Fibroblast of villous mesenchyme (primary cell): ENCODE measurements at regions not wholly inside any gene's neighbourhood (a gene's known extent, or its start where the extent isn't known, plus 50 kb on each side); places are given as distances from the start of the nearest gene placed in this dataset.

Experiments
- DNase-seq: peaks from one replicate; pipeline ENCODE4 v3.0.0-alpha.2; 2010; ENCODE audit warnings: low read depth
- H3K4me3 ChIP-seq: 2 replicates; pipeline ENCODE4 v1.5.1; 2011; ENCODE audit warnings: low read depth, mild to moderate bottlenecking, low read length
- CTCF ChIP-seq: IDR thresholded peaks from 2 replicates; pipeline ENCODE4 v1.5.1; 2012; ENCODE audit warnings: low read depth, mild to moderate bottlenecking, low read length; ENCODE audit not compliant: insufficient read depth

DNA sequence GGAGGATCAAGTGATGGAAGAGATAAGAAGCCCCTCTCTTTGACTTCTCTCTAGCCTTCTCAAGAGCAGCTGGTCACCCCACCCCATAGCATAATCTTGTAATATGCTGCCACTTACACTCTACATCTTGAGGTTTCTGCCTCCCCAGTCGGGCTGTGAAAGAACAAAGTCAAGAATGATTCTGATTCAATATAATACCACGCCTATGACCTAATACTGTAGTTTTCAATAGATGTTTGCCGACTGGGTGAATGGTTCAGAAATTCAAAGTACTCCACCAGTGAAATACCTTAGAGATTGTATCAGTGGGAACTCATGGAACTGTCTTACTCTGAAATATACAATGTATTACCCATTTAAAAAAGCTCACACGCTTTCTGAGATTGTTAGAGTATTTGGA lies 93.0 kb upstream of the ZFHX3 start:
- no peak for TF ChIP-seq CTCF
- no peak overlapping the region for H3K4me3 ChIP-seq
- no peak for DNase-seq

DNA sequence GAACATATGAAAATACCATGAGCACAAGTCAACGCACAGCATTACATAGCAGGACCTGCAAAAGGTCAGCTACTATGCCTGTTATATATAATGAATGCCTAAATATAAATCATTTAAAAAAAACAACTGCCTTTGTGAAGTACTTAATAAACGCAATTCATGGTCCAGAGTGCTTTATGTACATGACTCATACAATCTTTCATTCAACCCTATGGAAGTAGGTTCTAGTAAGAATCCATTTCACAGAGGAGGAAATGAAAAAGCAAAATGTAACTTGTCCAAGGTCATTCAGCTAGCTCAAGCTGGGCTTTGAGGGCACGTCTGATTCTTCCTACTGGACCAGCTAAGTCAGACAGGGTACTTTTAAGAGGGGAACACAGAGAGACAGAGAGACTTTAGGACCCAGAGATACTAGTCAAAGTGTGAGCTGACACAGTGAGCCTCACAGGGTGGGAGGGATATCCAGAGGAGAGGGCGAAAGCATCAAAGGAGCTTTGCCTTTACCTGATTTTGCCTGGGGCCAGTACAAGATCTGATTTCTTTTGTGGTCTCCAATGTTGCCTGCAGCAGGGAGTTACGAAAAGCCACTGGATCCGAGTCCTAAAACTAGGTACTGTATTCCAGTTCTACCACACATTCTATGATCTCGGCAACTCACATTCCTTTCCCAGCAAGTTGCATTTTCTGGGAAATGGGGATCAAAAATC lies 83.4 kb upstream of the ZFHX3 start:
- no peak for DNase-seq
- H3K4me3 ChIP-seq = no peak overlapping the region
- no peak for TF ChIP-seq CTCF

DNA sequence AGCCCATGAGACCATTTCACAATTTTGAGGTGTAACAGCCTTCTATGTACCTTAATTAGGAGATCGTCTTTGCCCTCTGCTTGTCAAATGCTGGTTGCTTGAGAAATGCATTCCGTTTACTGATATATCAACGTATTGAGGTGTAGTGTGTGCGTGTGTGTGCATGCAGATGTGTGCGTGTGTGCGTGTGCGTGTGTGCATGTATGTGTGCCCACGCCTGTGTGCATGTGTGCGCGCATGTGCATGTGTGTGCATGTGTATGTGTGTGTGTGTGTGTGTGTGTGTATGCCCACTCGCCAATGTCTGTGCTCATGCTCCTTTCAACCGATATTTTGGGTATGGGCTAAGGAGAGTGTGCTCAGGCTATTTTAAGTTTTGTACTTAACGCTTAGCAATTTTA lies 81.5 kb upstream of the ZFHX3 start:
- no peak for DNase-seq
- TF ChIP-seq CTCF = no peak
- H3K4me3 ChIP-seq = no peak overlapping the region

GRCh38 chr16:73126525-73126853 lies 78.6 kb upstream of the ZFHX3 start:
- DNase-seq = peak; percentile 97
- no peak overlapping the region for H3K4me3 ChIP-seq
- no peak for TF ChIP-seq CTCF

DNA sequence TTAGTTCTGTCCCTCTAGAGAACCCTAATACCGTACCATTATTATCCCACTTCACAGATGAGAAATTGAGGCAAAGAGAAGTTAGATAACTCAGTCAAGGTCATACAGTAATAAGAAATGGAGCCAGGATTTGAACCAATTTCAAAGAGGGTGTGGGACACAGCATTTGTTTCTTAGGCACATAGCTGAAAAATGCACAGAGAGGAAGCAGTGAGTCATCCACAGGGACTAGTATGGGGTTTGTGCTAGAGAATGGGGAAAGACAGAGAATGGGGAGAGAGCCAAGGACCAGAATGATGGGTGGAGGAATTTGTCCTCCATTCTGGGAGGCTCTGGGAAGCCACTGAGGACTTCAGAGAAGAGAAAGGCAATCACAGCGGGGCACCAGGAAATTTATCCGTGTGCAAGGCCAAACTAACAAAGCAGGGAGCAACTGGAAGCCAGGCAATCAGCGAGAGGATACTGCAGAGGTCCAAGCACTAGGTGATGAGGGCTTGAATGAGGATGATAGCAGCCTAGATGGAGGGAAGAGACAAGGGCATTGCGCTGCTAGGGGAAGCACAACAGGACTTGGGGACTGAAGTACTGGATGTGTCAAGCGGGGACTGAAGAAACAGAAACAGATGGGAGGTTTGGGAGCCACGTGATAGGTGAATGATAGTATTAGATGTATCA lies 78.1 kb upstream of the ZFHX3 start:
- DNase-seq = peak; percentile 56
- no peak for TF ChIP-seq CTCF
- H3K4me3 ChIP-seq = no peak overlapping the region

GRCh38 chr16:73124665-73125375 lies 76.9 kb upstream of the ZFHX3 start:
- TF ChIP-seq CTCF = no peak
- no peak overlapping the region for H3K4me3 ChIP-seq
- no peak for DNase-seq
